HEK293 (cell line): ENCODE measurements at regions not wholly inside any gene's neighbourhood (a gene's known extent, or its start where the extent isn't known, plus 50 kb on each side); places are given as distances from the start of the nearest gene placed in this dataset.
A peak's percentile ranks its signal among the peaks of the same experiment; 100 is the strongest.

ENCODE experiments used
- CTCF ChIA-PET: fragments of 350-600 bp; formaldehyde crosslinking; extraction: SDS; loops from one replicate; lab custom pipeline; 2021; ENCODE audit warnings: antibody characterized with exemption; lab: Yijun Ruan, JAX
- POLR2A ChIA-PET: fragments of 300-600 bp; formaldehyde crosslinking; extraction: SDS; loops from one replicate; lab custom pipeline; 2020; ENCODE audit warnings: antibody characterized with exemption, inconsistent platforms; lab: Yijun Ruan, JAX
- H3K27ac ChIP-seq: fragments of 200-500 bp; sonication (Bioruptor generic); 2 replicates; pipeline ENCODE4 v1.5.1; 2014; ENCODE audit warnings: low read depth, low read length, control low read depth, inconsistent platforms; ENCODE audit errors: extremely low read depth
- H3K36me3 ChIP-seq, 2 experiments: fragments of 200-500 bp in 1 of 2; sonication (Bioruptor generic) in 1 of 2; 1 replicate in 1 of 2; 2 replicates in 1 of 2; pipeline ENCODE4 v1.5.1; 2014 to 2017; ENCODE audit warnings: inconsistent platforms in 2 of 2, low read length in 2 of 2; ENCODE audit not compliant: control insufficient read depth in 2 of 2, insufficient read depth in 1 of 2
- H3K4me1 ChIP-seq: fragments of 200-500 bp; sonication (Bioruptor generic); 2 replicates; pipeline ENCODE4 v1.5.1; 2014; ENCODE audit warnings: mild to moderate bottlenecking, low read length, inconsistent platforms; ENCODE audit not compliant: control insufficient read depth, insufficient read depth
- H3K4me3 ChIP-seq: 2 replicates; pipeline ENCODE4 v1.5.1; 2011; ENCODE audit warnings: low read depth, mild to moderate bottlenecking, control low read depth, low read length, moderate library complexity
- H3K9me3 ChIP-seq: fragments of 200-500 bp; sonication (Bioruptor generic); 2 replicates; pipeline ENCODE4 v1.5.1; 2014; ENCODE audit warnings: low read depth, low read length, inconsistent platforms; ENCODE audit not compliant: control insufficient read depth, insufficient read depth
- AEBP2 ChIP-seq: fragments of 450-650 bp; formaldehyde crosslinking; IDR thresholded peaks from 2 replicates; pipeline ENCODE4 v1.5.1; 2016; ENCODE audit warnings: missing biosample characterization, missing genetic modification characterization, borderline replicate concordance
- OSR2 ChIP-seq: fragments of 450-650 bp; formaldehyde crosslinking; IDR thresholded peaks from 2 replicates; pipeline ENCODE4 v1.5.1; 2016; ENCODE audit warnings: missing biosample characterization, missing genetic modification characterization
- PRDM4 ChIP-seq: fragments of 450-650 bp; formaldehyde crosslinking; IDR thresholded peaks from 2 replicates; pipeline ENCODE4 v1.5.1; 2017; ENCODE audit warnings: missing biosample characterization, missing genetic modification characterization
- REST ChIP-seq: fragments of 450-650 bp; formaldehyde crosslinking; IDR thresholded peaks from 2 replicates; pipeline ENCODE4 v1.5.1; 2016; ENCODE audit warnings: missing biosample characterization, missing genetic modification characterization
- ZBTB8A ChIP-seq: fragments of 450-650 bp; formaldehyde crosslinking; IDR thresholded peaks from 2 replicates; pipeline ENCODE4 v1.5.1; 2016; ENCODE audit warnings: missing biosample characterization, missing genetic modification characterization
- ZNF19 ChIP-seq: fragments of 450-650 bp; formaldehyde crosslinking; IDR thresholded peaks from 2 replicates; pipeline ENCODE4; 2016; ENCODE audit warnings: missing biosample characterization, missing genetic modification characterization, low read depth
- ZNF280D ChIP-seq: fragments of 450-650 bp; formaldehyde crosslinking; IDR thresholded peaks from 2 replicates; pipeline ENCODE4 v1.5.1; 2016; ENCODE audit warnings: missing biosample characterization, missing genetic modification characterization
- ZNF404 ChIP-seq: fragments of 450-650 bp; formaldehyde crosslinking; IDR thresholded peaks from 2 replicates; pipeline ENCODE4 v1.5.1; 2017; ENCODE audit warnings: missing biosample characterization, missing genetic modification characterization
- ZNF433 ChIP-seq: fragments of 450-650 bp; formaldehyde crosslinking; IDR thresholded peaks from 2 replicates; pipeline ENCODE4 v1.5.1; 2016; ENCODE audit warnings: missing biosample characterization, missing genetic modification characterization, low read depth
- ZNF510 ChIP-seq: fragments of 450-650 bp; formaldehyde crosslinking; IDR thresholded peaks from 2 replicates; pipeline ENCODE4 v1.5.1; 2018; ENCODE audit warnings: mild to moderate bottlenecking, missing genetic modification characterization, missing biosample characterization; ENCODE audit not compliant: insufficient replicate concordance
- ZNF518A ChIP-seq: fragments of 450-650 bp; formaldehyde crosslinking; conservative IDR thresholded peaks from 2 replicates; pipeline ENCODE4 v1.5.1; 2016; ENCODE audit warnings: low read depth, missing biosample characterization, missing genetic modification characterization
- ZNF548 ChIP-seq: fragments of 450-650 bp; formaldehyde crosslinking; IDR thresholded peaks from 2 replicates; pipeline ENCODE4 v1.5.1; 2016; ENCODE audit warnings: missing biosample characterization, missing genetic modification characterization
- ZNF596 ChIP-seq: fragments of 450-650 bp; IDR thresholded peaks from 2 replicates; pipeline ENCODE4 v1.5.0; 2018; ENCODE audit warnings: missing biosample characterization, mild to moderate bottlenecking, missing genetic modification characterization, moderate library complexity
- ZNF623 ChIP-seq: fragments of 450-650 bp; formaldehyde crosslinking; IDR thresholded peaks from 2 replicates; pipeline ENCODE4 v1.5.1; 2016; ENCODE audit warnings: missing biosample characterization, missing genetic modification characterization
- ZNF626 ChIP-seq: fragments of 450-650 bp; sonication (Bioruptor Pico); formaldehyde crosslinking; IDR thresholded peaks from 2 replicates; pipeline ENCODE4 v1.5.1; 2018; ENCODE audit warnings: missing biosample characterization, missing genetic modification characterization, inconsistent platforms
- ZNF629 ChIP-seq: fragments of 450-650 bp; formaldehyde crosslinking; IDR thresholded peaks from 2 replicates; pipeline ENCODE4 v1.5.1; 2017; ENCODE audit warnings: missing biosample characterization, missing genetic modification characterization
- ZNF654 ChIP-seq: fragments of 450-650 bp; formaldehyde crosslinking; IDR thresholded peaks from 2 replicates; pipeline ENCODE4 v1.5.1; 2016; ENCODE audit warnings: low read depth, missing biosample characterization, missing genetic modification characterization
- ZSCAN23 ChIP-seq: fragments of 450-650 bp; formaldehyde crosslinking; IDR thresholded peaks from 2 replicates; pipeline ENCODE4 v1.5.1; 2016; ENCODE audit warnings: missing biosample characterization, missing genetic modification characterization

- ChIA-PET CTCF (interaction anchor here (0.7 kb wide), 1 partner anchor 1121 kb away, joined by 5 read pairs; no protein-coding TSS in a partner anchor), POLR2A (no interaction called here)
- TF ChIP-seq ZNF433 (tag by site-specific recombination) (peak; percentile 41; the same call in 1 of the 2 replicates), ZNF623 (tag by site-specific recombination) (peak; percentile 68), PRDM4 (tag by site-specific recombination) (no peak), ZNF280D (tag by site-specific recombination) (no peak), ZNF654 (tag by site-specific recombination) (0 out of 2 replicates have a peak, but pooled peaks have one; percentile 27), ZNF19 (tag by site-specific recombination) (0 out of 2 replicates have a peak, but pooled peaks have one; percentile 19), ZNF548 (tag by site-specific recombination) (no peak), ZNF629 (tag by site-specific recombination) (0 out of 2 replicates have a peak, but pooled peaks have one; percentile 12), OSR2 (tag by site-specific recombination) (no peak), REST (tag by site-specific recombination) (peak; percentile 47; the same call in 1 of the 2 replicates), AEBP2 (0 out of 2 replicates have a peak, but pooled peaks have one; percentile 18), ZNF596 (no peak), ZNF510 (tag by site-specific recombination) (peak; percentile 61), ZSCAN23 (tag by site-specific recombination) (no peak), ZBTB8A (peak; percentile 59; the same call in 1 of the 2 replicates), ZNF404 (tag by site-specific recombination) (0 out of 2 replicates have a peak, but pooled peaks have one; percentile 59), ZNF626 (tag by site-specific recombination) (no peak), ZNF518A (tag by site-specific recombination) (peak; percentile 84)
Measured at GRCh38 chr1:213738658-213739057, 249.1 kb upstream of the PROX1 start.

More at GRCh38 chr1:213738658-213739057, 249.1 kb upstream of the PROX1 start:
- no peaks in the 10 kb centered on the region for H3K36me3 ChIP-seq
- H3K4me1 ChIP-seq = no peaks in the 10 kb centered on the region
- no peak overlapping the region for H3K4me3 ChIP-seq
- no peak overlapping the region for H3K27ac ChIP-seq
- no peaks in the 10 kb centered on the region for H3K9me3 ChIP-seq
